ENCODE measurements at regions not wholly inside any gene's neighbourhood (a gene's known extent, or its start where the extent isn't known, plus 50 kb on each side); places are given as distances from the start of the nearest gene placed in this dataset.

- no peak for TF ChIP-seq CTCF (conservative IDR thresholded peaks at IDR 0.05 in 1 of 2, IDR thresholded peaks at IDR 0.05 in 1 of 2; ENCODE audit: low read depth in 1 of 2, low read length in 2 of 2)
- no peak for TF ChIP-seq EZH2 (IDR thresholded peaks at IDR 0.05; ENCODE audit: low read length, missing control alignments)
Observed at GRCh38 chr12:22743700-22744099, 118.7 kb downstream of the ETNK1 start.
